ENCODE measurements at regions not wholly inside any gene's neighbourhood (a gene's known extent, or its start where the extent isn't known, plus 50 kb on each side); places are given as distances from the start of the nearest gene placed in this dataset.

- no peak for DNase-seq (ENCODE audit: low read depth in 2 of 2)
- H3K79me2 ChIP-seq (ENCODE audit: control insufficient read depth, insufficient read depth, low read length), result no peaks in the 10 kb centered on the region
- H3K4me1 ChIP-seq (ENCODE audit: control insufficient read depth, extremely low read depth, insufficient read depth, low read length), result no peaks in the 10 kb centered on the region
- H3K36me3 ChIP-seq (ENCODE audit: control insufficient read depth, insufficient read depth, low read length), result no peaks in the 10 kb centered on the region
- H3K27me3 ChIP-seq (ENCODE audit: control insufficient read depth, insufficient read depth, low read length), result no peaks in the 10 kb centered on the region
- H3K4me2 ChIP-seq (ENCODE audit: extremely low read depth, insufficient read depth, low read length), result no peak overlapping the region
- H3K9me3 ChIP-seq (ENCODE audit: control insufficient read depth, insufficient read depth, low read depth, low read length), result peaks cover 3% of the 10 kb centered on the region
- H2AFZ ChIP-seq (ENCODE audit: low read length), result no peak overlapping the region
- H4K20me1 ChIP-seq (ENCODE audit: control insufficient read depth, extremely low read depth, insufficient read depth, low read length), result no peaks in the 10 kb centered on the region
- no peak overlapping the region for H3K4me3 ChIP-seq (replicated peaks in 1 of 4; ENCODE audit: control extremely low read depth in 1 of 4, insufficient read depth in 1 of 4, low read depth in 3 of 4, low read length in 4 of 4)
- H3K9ac ChIP-seq (ENCODE audit: insufficient read depth, low read length), result no peak overlapping the region
- TF ChIP-seq EZH2 (IDR thresholded peaks at IDR 0.05; ENCODE audit: low read length, missing control alignments) (no peak), CTCF (conservative IDR thresholded peaks at IDR 0.05 in 1 of 2, IDR thresholded peaks at IDR 0.05 in 1 of 2; ENCODE audit: low read depth in 1 of 2, low read length in 2 of 2) (no peak)
- H3K27ac ChIP-seq (ENCODE audit: insufficient read depth, low read length), result no peak overlapping the region
These were observed 104.0 kb upstream of the SHOX start for GRCh38 chrX:526295-527224.

GRCh38 chrX:530726-531610 lies 99.6 kb upstream of the SHOX start:
- H3K9me3 ChIP-seq (ENCODE audit: control insufficient read depth, insufficient read depth, low read depth, low read length), result peaks cover 3% of the 10 kb centered on the region
- no peak for DNase-seq (ENCODE audit: low read depth in 2 of 2)
- H3K4me2 ChIP-seq (ENCODE audit: extremely low read depth, insufficient read depth, low read length), result no peak overlapping the region
- no peak overlapping the region for H3K9ac ChIP-seq (ENCODE audit: insufficient read depth, low read length)
- H4K20me1 ChIP-seq (ENCODE audit: control insufficient read depth, extremely low read depth, insufficient read depth, low read length), result no peaks in the 10 kb centered on the region
- no peaks in the 10 kb centered on the region for H3K4me1 ChIP-seq (ENCODE audit: control insufficient read depth, extremely low read depth, insufficient read depth, low read length)
- no peaks in the 10 kb centered on the region for H3K27me3 ChIP-seq (ENCODE audit: control insufficient read depth, insufficient read depth, low read length)
- no peak overlapping the region for H2AFZ ChIP-seq (ENCODE audit: low read length)
- no peak for TF ChIP-seq CTCF (conservative IDR thresholded peaks at IDR 0.05 in 1 of 2, IDR thresholded peaks at IDR 0.05 in 1 of 2; ENCODE audit: low read depth in 1 of 2, low read length in 2 of 2)
- no peak for TF ChIP-seq EZH2 (IDR thresholded peaks at IDR 0.05; ENCODE audit: low read length, missing control alignments)
- no peak overlapping the region for H3K27ac ChIP-seq (ENCODE audit: insufficient read depth, low read length)
- H3K4me3 ChIP-seq (replicated peaks in 1 of 4; ENCODE audit: control extremely low read depth in 1 of 4, insufficient read depth in 1 of 4, low read depth in 3 of 4, low read length in 4 of 4), result no peak overlapping the region
- no peaks in the 10 kb centered on the region for H3K36me3 ChIP-seq (ENCODE audit: control insufficient read depth, insufficient read depth, low read length)
- no peaks in the 10 kb centered on the region for H3K79me2 ChIP-seq (ENCODE audit: control insufficient read depth, insufficient read depth, low read length)

- H3K4me1 ChIP-seq (ENCODE audit: control insufficient read depth, extremely low read depth, insufficient read depth, low read length), result no peaks in the 10 kb centered on the region
- TF ChIP-seq EZH2 (IDR thresholded peaks at IDR 0.05; ENCODE audit: low read length, missing control alignments) (no peak), CTCF (conservative IDR thresholded peaks at IDR 0.05 in 1 of 2, IDR thresholded peaks at IDR 0.05 in 1 of 2; ENCODE audit: low read depth in 1 of 2, low read length in 2 of 2) (no peak)
- DNase-seq (ENCODE audit: low read depth in 2 of 2), result no peak
- no peaks in the 10 kb centered on the region for H4K20me1 ChIP-seq (ENCODE audit: control insufficient read depth, extremely low read depth, insufficient read depth, low read length)
- no peak overlapping the region for H3K4me3 ChIP-seq (replicated peaks in 1 of 4; ENCODE audit: control extremely low read depth in 1 of 4, insufficient read depth in 1 of 4, low read depth in 3 of 4, low read length in 4 of 4)
- no peaks in the 10 kb centered on the region for H3K79me2 ChIP-seq (ENCODE audit: control insufficient read depth, insufficient read depth, low read length)
- H3K27me3 ChIP-seq (ENCODE audit: control insufficient read depth, insufficient read depth, low read length), result no peaks in the 10 kb centered on the region
- H3K36me3 ChIP-seq (ENCODE audit: control insufficient read depth, insufficient read depth, low read length), result no peaks in the 10 kb centered on the region
- no peak overlapping the region for H3K27ac ChIP-seq (ENCODE audit: insufficient read depth, low read length)
- H3K9ac ChIP-seq (ENCODE audit: insufficient read depth, low read length), result no peak overlapping the region
- peaks cover 3% of the 10 kb centered on the region for H3K9me3 ChIP-seq (ENCODE audit: control insufficient read depth, insufficient read depth, low read depth, low read length)
- H2AFZ ChIP-seq (ENCODE audit: low read length), result no peak overlapping the region
- no peak overlapping the region for H3K4me2 ChIP-seq (ENCODE audit: extremely low read depth, insufficient read depth, low read length)
These were observed 99.0 kb upstream of the SHOX start for GRCh38 chrX:531611-531936.

Data from fibroblast of lung (primary cell).